SK-N-SH treated with all-trans-retinoic acid at 6 μM for 48 hours (cell line): ENCODE measurements at regions not wholly inside any gene's neighbourhood (a gene's known extent, or its start where the extent isn't known, plus 50 kb on each side); places are given as distances from the start of the nearest gene placed in this dataset.

Source experiments
- BACH2 ChIP-seq: fragments of 250-450 bp; sonication (Bioruptor Pico); IDR thresholded peaks from 2 replicates; pipeline ENCODE4 v1.9.0; 2021; ENCODE audit warnings: mild to moderate bottlenecking, borderline replicate concordance
- PATZ1 ChIP-seq: fragments of 250-450 bp; sonication (Bioruptor Pico); IDR thresholded peaks from 2 replicates; pipeline ENCODE4 v1.8.0; 2020; ENCODE audit warnings: mild to moderate bottlenecking, moderate library complexity, borderline replicate concordance
- PPARA ChIP-seq: fragments of 250-450 bp; sonication (Bioruptor Pico); IDR thresholded peaks from 2 replicates; pipeline ENCODE4 v1.5.0; 2020; ENCODE audit warnings: mild to moderate bottlenecking, borderline replicate concordance
- ZFP3 ChIP-seq: fragments of 250-450 bp; sonication (Bioruptor Pico); IDR thresholded peaks from 2 replicates; pipeline ENCODE4 v1.5.0; 2020; ENCODE audit warnings: mild to moderate bottlenecking, moderate library complexity
- ZNF565 ChIP-seq: fragments of 450-650 bp; formaldehyde crosslinking; conservative IDR thresholded peaks from 2 replicates; pipeline ENCODE4 v1.5.0; 2020; ENCODE audit warnings: low read depth, mild to moderate bottlenecking, moderate library complexity
- ZNF8 ChIP-seq: fragments of 450-650 bp; formaldehyde crosslinking; IDR thresholded peaks from 2 replicates; pipeline ENCODE4 v1.5.0; 2020; ENCODE audit warnings: mild to moderate bottlenecking, moderate library complexity

- TF ChIP-seq PPARA (CRISPR knock-in tag) (no peak), ZNF8 (CRISPR knock-in tag) (no peak), ZFP3 (CRISPR knock-in tag) (no peak), PATZ1 (CRISPR knock-in tag) (no peak), BACH2 (CRISPR knock-in tag) (no peak), ZNF565 (CRISPR knock-in tag) (no peak)
Observed at GRCh38 chr3:86147119-86147518, 843.8 kb downstream of the VGLL3 start.
